ENCODE measurements at regions not wholly inside any gene's neighbourhood (a gene's known extent, or its start where the extent isn't known, plus 50 kb on each side); places are given as distances from the start of the nearest gene placed in this dataset.
"Not testable (repeated sequence)": the region's sequence is repeated elsewhere in the genome, so short reads cannot be mapped to it uniquely, and the experiment has no call there.

DNA sequence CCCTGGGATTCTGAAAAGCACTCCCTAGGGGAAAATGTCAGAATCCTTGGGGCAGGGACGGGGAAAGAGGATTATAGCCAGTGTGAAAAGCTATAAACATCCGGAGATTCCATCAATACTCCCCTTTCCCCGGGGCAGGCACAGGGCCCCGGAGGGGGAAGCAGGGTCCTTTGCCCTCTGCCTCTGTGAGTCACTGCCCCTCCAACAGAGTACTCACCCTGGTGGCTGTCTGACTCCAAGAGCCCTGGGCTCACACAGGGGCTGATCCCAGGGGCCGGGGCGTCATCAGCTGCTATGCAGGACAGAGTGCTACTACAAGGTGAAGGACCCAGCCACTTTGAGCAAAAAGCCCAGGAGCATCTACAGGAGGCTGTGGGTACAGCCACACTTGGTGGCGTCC, 133.0 kb upstream of the PRR20G start:
- FAIRE-seq (no peak), DNase-seq (ENCODE audit: low spot score) (no peak)

DNA sequence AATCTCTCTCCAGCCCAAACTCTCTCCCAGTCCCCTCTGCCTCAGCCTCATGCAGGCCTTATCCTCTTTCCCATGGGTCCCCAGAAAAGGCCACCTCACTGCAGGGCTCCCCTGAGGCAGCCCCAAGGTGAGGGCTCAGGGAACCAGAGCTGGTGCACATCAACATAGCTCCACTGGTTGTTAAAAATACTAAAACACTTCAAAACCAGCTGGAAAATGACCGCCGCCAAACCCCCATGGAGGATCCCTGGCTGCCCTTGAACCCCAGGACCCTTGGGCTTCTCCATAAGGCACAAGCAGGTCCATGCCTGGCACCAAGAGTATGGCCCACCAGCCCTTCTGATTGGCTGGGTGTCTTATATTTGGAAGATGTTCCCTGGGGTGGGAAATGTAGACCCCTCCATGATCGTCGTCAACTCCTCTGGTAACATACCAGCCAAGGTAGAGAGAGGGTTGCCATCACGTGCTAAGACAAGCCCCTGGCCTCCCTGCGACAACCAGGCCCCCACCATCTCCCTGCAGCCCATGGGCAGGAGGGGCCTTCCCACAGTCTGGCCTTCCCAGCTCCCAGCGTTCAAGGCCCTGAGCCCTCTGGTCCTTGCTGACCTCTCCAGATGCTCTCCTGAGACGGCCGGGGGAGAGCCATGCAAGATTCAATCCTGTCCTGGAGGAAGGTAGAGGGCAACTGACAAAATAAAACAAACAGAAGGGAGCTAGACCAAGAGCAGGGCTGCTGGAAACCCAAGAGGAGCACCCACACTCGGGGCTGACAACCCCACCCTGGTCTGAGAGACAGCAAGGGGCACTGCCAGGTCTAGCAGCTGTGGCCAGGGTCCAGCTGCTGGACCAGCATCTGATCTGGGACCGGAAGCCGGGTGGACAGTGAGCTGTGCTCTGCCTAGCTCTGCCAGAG, 132.1 kb upstream of the PRR20G start:
- FAIRE-seq (no peak), DNase-seq (ENCODE audit: low spot score) (no peak)

DNA sequence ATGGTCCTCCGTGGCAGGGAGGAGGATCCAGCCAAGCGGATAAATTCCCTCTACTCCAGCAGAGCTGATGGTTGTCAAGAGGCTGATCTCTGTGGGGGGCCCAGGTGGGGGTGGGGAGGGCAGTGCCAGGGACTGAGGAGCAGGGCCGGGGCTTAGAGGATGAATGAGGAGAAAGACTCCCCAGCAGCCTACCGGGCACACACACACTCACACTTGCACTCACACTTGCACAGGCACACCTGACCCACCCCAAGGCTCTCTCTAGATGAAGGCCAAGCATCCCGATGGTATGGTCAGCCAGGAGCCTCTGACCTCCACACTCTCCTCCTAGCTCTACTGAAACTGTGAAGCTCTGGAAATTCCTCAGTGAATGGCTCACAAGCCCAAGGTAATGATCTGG, 131.3 kb upstream of the PRR20G start:
- DNase-seq (ENCODE audit: low spot score), result no peak
- no peak for FAIRE-seq

DNA sequence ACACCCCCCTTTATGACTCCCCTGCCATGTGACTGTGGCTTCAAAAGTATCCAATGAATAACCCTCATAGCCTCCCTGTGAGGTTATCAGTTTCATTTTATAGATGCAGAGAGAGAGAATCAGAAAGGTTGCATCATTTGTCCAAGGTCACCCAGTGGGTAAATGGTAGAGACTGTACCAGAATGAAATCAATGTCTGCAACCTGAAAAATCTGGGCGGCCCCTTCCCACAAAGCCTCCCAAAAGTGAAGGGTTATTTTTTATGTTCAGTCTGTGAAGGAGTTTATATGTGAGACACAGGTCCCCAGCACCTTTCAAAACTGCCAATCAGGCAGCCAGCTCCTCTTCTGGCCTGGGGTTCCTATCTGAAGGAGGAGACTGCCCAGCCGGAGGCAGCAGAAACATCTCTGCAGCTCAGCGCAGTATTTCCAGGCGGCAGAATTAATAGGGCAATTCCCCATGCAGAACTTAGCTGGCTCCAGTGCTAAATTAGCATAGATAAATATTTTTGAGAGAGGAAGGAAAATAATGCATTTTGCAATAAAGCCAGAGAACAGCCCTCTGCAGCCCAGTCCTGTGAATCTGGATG, 130.8 kb upstream of the PRR20G start:
- FAIRE-seq (no peak), DNase-seq (ENCODE audit: low spot score) (no peak)

DNA sequence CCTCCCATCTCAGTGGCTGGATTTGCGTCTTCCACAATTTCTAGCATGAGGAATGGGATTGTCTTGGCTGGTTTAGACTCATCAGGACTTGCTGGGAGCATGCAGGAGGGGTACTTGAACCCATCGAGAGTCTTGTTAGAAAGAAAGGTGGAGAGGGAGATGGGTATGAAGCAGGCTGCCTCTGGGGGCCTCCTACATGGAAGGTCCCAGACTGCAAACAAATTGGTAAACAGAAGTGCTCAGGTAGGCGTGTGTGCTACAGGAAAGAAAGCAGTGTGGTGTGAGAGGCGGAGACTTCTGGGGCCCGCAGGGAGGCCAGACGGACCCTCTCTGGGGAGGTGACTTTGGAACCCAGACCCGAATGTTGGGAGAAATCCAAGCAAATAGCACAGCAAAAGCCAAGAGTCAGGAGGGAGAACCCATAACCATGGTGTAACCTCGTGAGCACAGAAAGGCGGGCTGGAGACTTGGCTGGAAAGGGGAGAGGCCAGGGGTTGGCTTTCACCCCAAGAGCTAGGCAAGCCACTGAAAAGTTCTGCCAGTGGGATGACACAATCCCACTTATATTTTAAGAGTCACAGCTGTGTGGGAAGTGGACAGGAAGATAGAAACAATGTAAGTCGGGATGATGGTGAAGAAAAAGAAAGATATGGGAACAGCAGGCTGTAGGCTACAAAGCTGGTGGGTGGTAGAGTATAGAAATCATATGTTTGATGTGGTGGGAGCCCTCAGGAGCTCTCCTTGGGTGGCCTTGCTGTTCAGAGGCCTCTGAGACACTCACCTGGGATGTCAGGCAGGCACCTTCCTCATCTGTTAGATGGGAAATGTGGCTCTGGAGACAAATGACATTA, 130.1 kb upstream of the PRR20G start:
- no peak for FAIRE-seq
- no peak for DNase-seq (ENCODE audit: low spot score)

DNA sequence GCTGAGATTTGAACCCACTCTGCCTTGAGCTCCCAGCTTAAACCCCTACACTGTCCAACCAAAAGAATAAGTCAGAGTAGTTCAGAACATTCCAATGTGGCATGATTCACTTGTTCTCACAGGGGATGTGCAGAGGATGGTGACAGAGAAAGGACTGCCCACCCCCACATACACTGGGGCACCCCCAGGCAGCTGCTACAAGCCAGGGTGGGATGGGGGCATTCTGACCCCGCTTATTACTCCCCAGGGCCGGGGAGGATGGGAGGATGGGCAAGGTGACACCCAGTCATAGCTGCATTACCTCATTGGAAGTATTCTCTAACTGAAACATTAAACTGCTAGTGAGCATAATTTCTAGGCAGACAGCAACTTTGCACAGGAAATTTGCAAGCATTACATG, 126.0 kb upstream of the PRR20G start:
- FAIRE-seq (no peak), DNase-seq (ENCODE audit: low spot score) (no peak)

DNA sequence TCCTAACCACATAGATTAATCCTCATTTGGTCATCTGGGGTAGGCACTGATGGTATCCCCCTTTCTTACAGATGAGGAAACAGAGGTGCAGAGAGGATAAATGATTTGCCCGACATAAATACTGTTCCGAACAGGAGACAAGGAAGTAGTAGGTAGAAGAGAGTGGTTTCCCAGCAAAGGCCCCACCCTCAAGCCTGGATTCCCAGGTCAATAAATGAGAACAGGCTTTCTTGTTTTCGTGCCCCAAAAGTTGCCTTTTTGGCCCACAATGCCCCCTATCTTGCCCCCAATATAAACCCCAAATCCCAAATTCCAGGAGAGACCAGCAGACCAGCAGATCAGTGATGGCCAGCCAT, 125.5 kb upstream of the PRR20G start:
- FAIRE-seq (no peak), DNase-seq (ENCODE audit: low spot score) (no peak)

DNA sequence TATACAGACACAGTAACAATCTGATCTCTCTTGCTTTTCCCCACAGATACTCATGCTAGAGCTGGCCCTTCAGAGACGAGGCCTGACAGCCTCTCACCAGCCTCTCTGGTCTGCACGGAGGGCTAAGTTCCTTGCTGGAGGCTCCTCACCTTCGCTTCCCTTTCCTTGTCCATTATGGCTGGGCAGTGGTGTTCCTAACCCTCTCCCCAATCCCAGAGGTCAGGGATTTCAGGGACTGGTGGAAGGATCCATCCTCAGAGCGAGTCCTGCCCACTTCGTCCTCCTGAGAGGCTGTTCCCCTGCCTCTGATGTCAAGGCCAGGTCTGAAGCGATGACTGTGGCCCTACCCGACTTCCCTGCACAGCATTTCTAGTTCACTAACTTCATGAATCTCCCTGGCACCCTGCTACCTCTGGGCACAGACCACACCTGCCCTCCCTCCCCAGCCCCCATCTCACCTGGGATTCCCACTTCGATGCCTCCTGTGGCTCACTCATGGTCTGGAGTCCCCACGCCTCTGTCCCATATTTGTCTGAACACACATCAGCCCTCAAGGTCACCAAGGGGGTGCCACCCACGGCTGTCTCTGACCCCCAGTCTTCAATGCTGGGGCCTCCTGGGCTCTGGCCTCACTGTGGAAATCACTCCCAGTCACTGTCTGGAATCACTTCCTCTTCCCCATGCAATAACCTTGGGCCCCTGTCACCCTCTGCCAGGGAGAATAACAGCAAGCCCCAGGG, 124.9 kb upstream of the PRR20G start:
- FAIRE-seq, result no peak
- no peak for DNase-seq (ENCODE audit: low spot score)

DNA sequence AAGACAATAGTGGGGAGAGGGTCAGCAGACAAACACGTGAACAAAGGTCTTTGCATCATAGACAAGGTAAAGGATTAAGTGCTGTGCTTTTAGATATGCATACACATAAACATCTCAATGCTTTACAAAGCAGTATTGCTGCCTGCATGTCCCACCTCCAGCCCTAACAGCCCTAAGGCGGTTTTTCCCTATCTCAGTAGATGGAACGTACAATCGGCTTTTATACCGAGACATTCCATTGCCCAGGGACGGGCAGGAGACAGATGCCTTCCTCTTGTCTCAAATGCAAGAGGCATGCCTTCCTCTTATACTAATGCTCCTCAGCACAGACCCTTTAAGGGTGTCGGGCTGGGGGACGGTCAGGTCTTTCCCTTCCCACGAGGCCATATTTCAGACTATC, 124.0 kb upstream of the PRR20G start:
- not testable (repeated sequence) for FAIRE-seq; DNase-seq (ENCODE audit: low spot score)

DNA sequence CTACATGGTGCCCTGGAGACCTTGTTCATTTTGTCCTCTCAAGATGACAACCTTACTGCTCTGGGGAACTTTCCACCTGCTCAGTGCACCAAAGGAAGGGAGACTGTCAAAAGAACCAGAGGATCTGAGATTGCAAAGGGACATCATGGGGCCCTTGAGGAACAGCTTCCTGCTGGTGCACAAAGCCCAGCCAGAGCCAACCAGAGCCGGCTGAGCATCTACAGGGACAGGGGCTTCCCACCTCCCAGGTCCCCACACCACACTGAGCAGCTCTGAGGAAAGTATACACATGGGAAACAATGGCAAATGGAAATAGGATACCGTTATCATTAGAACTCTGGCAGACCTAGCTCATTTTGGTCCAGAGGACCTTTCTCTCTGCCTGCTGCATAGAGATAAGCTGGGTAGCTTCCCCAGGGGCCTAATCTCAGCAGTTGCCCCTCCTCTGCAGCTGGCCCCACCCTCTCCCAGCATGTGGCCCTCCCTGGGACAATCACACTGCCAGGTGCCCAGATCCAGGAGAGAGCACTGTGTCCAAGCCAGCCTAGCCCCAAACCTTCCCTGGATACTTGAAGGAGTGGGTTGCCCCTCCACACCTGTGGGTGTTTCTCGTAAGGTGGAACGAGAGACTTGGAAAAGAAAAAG, 123.4 kb upstream of the PRR20G start:
- FAIRE-seq (no peak), DNase-seq (ENCODE audit: low spot score) (no peak)

DNA sequence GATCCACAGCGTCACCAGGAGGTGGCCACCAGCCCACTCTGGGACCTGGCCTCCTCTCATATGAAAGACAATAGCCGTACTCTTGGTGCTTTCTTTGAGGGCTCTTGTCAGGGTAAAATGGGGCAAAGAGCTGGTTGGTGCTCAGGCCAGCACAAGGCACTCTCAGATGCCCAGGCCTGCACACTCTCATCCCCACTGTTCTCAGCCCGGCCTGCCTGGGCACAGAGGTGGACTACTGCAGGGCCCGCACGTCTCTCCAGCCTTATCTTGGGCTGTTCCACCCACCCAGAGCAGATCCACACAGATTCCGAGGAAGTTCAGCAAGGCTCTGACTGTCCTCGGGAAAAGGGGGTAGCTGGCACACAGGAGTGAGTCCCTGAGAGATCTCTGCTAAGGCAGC, 122.8 kb upstream of the PRR20G start:
- DNase-seq (ENCODE audit: low spot score) (no peak), FAIRE-seq (no peak)

DNA sequence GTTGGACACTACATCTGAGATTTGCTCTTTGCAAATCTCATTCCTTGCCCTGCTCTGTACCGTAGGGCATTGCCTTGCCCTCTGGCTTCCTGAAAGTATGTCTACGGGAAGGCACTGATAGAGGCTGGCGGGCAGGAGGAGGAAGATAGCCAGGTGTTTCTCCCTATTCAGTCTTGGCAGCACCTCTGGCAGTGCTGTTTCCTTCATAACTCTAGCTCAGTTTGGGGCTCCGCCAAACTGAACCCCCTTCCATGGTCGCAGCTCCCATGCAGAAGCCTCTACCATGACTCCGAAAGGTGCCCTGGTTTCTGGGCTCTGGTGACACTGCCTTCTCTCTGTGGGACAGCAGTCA, 122.3 kb upstream of the PRR20G start:
- DNase-seq (ENCODE audit: low spot score), result no peak
- FAIRE-seq, result no peak

DNA sequence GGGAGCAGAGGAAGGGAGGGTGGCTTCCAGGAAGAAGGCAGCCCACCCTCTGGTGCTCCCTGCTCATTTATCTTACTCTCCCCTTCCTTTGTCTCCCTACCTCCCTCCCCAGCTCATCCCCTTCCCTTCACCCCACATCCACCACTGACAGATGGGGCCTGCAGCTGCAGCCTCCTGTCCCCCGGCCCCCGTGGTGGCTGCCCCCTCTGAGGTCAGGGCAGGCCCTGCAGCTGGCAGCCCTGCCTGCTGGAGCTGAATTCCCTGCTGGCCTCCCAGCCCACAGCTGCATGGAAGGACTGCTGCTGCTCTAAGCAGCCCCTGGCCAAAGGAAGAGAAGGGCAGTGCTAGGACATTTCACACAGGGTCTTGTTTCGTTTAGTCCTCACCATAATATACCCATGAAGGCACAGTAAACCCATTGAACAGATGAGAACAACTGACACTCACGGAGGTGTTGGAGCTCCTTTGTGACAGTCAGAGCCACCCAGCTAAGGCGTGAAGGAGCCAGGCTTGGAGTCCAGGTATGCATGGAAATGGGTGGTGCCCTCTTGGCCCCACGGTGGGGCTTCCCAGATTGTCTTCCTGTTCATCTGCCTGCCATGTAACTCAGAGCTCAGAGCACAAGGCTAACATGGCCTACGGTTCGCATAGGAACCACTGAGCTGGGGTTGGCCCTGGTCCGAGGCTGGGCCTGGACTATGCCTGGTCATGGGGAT, 121.7 kb upstream of the PRR20G start:
- no peak for DNase-seq (ENCODE audit: low spot score)
- no peak for FAIRE-seq

DNA sequence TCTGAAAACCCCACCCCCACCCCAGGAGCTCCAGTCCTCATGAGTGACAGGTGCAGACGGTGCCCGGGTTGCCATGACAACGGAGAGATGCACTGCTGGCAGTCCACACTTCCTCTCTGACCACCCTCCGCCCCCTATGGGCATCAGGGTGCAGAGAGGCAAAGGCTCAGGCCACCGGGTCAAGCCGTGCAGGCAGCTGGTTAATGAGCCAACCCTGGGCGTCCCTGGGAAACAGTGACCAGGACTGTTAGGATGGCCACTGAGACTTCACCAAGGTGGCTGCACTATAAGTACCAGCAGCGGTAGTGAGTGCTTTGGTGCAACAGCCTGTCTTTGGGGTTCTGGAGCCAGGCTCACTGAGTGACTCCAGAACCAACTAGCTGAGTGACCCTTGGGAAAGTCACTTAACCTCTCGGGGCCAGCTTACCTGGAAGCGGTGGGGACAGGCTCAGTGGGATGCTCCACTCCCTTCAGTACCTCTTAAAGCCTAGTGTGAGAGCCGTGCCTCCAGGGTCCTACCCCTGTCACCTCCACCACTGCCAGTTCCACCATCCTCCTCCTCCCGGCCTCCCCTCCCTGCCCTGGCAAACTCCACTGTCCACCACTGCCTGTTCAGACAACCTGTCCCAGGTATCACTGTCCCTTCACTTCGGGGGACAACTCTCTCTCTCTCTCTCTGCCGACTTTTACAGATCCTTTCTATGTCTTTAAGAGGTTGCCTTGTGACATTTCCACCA, 121.0 kb upstream of the PRR20G start:
- no peak for FAIRE-seq
- no peak for DNase-seq (ENCODE audit: low spot score)

DNA sequence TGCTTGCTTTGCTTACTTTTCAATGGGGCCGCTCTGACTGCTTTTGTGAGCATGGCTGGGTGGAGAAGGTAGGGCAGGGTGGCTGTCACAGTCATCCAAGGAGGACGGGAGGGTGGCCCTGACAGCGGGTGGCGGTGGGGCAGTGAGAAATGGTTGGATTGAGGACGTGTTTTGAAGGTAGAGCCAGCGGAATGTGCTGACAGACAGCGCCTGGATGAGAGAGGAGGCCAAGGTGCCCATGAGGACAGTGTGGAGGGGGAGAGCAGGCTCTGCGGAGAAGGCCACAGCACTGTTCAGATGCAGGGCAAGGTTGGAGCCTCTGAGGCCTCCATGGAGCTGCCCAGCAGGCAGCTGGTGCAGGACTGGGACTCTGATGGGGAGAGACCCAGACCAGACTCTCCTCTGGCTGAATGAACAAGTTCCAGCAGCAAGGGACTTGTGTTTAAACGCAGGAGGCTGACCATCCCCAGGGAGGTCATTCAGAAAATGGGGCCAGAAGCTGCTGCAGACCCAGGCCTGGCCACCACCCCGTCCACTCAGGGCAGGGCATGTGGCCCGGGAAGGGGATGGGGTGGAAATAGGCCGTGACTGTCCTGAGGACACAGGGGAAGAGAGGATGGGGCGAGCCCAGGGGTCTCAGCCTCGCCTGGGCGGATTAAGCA, 120.3 kb upstream of the PRR20G start:
- DNase-seq (ENCODE audit: low spot score), result no peak
- FAIRE-seq, result no peak

DNA sequence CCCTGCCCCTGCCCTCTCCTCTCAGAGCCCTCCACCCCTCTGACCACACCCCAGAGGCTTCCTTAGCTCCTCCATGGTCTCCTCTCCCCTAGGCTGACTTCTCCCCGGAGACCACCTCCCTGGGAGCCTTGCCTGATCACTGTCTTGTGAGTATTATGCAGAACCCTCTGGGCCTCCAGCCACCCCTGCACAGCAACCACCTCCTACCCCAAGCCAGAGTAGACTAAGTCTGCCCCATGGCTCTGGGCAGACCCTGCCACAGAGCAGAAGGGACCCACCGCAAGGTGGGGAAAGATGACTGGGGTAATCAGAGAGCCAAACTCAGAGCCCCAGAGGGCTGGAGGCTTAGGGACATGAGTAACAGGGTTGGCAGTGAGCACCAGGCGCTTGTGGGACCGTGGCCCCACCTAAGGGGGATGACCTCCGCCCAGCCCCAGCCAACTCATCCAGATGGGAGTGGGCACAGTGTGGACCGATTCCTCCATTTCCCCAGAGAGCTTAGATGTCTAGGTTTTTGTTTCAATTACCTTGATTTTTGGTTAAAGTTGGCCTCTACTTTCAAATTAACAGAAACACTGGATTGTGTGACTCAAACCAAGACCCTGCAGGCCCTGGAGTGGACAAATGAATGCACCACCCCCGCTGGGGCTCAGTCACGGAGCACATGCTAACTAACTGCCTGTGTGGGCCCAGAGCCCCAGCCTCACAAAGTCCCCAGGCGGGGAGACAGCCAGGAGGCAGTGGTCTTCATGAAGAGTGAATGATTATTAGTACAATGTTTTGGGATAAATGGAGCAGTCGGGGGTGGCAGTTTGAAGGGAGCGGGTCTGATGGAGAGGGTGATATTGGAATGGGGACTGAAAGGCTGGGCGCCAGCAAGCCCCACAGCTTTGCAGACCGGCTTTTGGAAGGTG, 119.4 kb upstream of the PRR20G start:
- DNase-seq (ENCODE audit: low spot score) (no peak), FAIRE-seq (no peak)

DNA sequence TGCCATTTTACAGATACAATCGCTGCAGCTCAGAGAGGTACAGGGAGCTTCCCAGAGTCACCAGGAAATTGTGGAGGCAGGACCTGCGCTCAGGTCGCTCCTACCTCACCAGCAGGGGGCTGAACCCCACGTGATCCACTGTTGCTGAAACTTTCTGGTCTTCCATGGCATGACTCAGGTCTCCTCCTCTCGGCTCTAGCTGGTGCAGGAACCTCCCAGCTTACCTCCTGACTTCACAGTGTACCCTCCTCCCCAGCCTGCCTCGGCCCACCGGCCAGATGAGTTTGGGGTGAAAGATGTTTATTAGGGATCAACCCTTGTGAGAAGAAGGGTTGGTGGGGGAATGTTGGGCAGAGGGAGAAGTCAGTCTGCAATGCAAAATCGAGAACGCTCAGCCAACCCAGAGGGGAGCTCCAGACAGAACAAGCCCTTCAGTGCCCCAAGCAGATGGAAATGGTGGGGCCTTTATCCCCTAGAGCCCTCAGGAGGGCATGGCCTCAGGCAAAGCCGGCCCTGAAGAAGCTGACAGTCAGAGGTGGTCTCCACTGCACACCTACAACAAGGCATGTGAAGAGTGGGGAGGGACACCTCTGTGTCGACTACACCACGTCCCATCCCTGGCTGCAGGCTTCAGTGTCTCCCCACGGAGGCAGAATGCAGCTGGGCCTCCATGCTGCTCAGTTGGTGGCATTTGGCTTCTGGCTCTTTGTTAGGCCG, 118.6 kb upstream of the PRR20G start:
- DNase-seq (ENCODE audit: low spot score), result peak; percentile 60
- FAIRE-seq, result no peak

DNA sequence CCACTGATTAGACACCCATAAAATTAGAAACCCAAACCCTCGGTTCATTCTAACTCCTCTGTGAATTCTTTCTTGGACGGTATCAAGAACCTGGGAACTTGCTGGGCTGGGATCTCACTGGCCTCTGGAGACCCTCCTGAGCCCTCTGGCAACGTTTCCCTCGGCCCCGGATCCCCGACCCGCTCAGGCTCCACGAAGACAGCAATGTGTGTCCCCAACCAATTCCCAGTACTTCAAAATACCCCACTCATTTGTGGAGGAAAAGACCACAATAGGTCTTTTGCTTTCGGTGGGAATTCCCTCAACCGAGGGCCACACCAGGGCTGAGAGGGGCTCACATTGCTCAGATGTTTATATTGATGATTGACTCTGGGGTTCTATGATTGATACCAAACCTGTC, 117.9 kb upstream of the PRR20G start:
- DNase-seq (ENCODE audit: low spot score) (no peak), FAIRE-seq (no peak)
